Activated CD4-positive, alpha-beta T cell treated with anti-CD3 and anti-CD28 coated beads, Interleukin-2, amount 50 U/mL, for 48 hours (primary cell): ENCODE measurements at regions not wholly inside any gene's neighbourhood (a gene's known extent, or its start where the extent isn't known, plus 50 kb on each side); places are given as distances from the start of the nearest gene placed in this dataset.

Experiments
- DNase-seq, 2 experiments: peaks; one replicate each; pipeline ENCODE4 v3.0.0-alpha.2; 2020

GRCh38 chr17:72511242-72511641, 390.4 kb downstream of the SOX9 start:
- no peak for DNase-seq

GRCh38 chr17:72511874-72512273, 391.1 kb downstream of the SOX9 start:
- no peak for DNase-seq

GRCh38 chr17:72512649-72513556, 392.1 kb downstream of the SOX9 start:
- no peak for DNase-seq

- DNase-seq = no peak
Observed at GRCh38 chr17:72514321-72514861, 393.6 kb downstream of the SOX9 start.

- no peak for DNase-seq
Observed at GRCh38 chr17:72514891-72515290, 394.1 kb downstream of the SOX9 start.

- DNase-seq = no peak
Observed at GRCh38 chr17:72515291-72516065, 394.7 kb downstream of the SOX9 start.

GRCh38 chr17:72516772-72517399, 396.1 kb downstream of the SOX9 start:
- DNase-seq = no peak

GRCh38 chr17:72517413-72518158, 396.8 kb downstream of the SOX9 start:
- no peak for DNase-seq

GRCh38 chr17:72518159-72518732, 397.4 kb downstream of the SOX9 start:
- no peak for DNase-seq

- no peak for DNase-seq
Observed at GRCh38 chr17:72518753-72519597, 398.2 kb downstream of the SOX9 start.

- no peak for DNase-seq
Observed at GRCh38 chr17:72519598-72519936, 398.7 kb downstream of the SOX9 start.

GRCh38 chr17:72520665-72521303, 400.0 kb downstream of the SOX9 start:
- DNase-seq = no peak

- no peak for DNase-seq
Observed at GRCh38 chr17:72523491-72523890, 402.7 kb downstream of the SOX9 start.

- no peak for DNase-seq
Observed at GRCh38 chr17:72525225-72526015, 404.6 kb downstream of the SOX9 start.

GRCh38 chr17:72526769-72527168, 405.9 kb downstream of the SOX9 start:
- no peak for DNase-seq

GRCh38 chr17:72527789-72528188, 407.0 kb downstream of the SOX9 start:
- DNase-seq = no peak

GRCh38 chr17:72528683-72529082, 407.9 kb downstream of the SOX9 start:
- no peak for DNase-seq

- DNase-seq = no peak
Observed at GRCh38 chr17:72529386-72529785, 408.6 kb downstream of the SOX9 start.

GRCh38 chr17:72530454-72530853, 409.6 kb downstream of the SOX9 start:
- DNase-seq = no peak

GRCh38 chr17:72531729-72532128, 410.9 kb downstream of the SOX9 start:
- no peak for DNase-seq
